ENCODE measurements at regions not wholly inside any gene's neighbourhood (a gene's known extent, or its start where the extent isn't known, plus 50 kb on each side); places are given as distances from the start of the nearest gene placed in this dataset.

DNA sequence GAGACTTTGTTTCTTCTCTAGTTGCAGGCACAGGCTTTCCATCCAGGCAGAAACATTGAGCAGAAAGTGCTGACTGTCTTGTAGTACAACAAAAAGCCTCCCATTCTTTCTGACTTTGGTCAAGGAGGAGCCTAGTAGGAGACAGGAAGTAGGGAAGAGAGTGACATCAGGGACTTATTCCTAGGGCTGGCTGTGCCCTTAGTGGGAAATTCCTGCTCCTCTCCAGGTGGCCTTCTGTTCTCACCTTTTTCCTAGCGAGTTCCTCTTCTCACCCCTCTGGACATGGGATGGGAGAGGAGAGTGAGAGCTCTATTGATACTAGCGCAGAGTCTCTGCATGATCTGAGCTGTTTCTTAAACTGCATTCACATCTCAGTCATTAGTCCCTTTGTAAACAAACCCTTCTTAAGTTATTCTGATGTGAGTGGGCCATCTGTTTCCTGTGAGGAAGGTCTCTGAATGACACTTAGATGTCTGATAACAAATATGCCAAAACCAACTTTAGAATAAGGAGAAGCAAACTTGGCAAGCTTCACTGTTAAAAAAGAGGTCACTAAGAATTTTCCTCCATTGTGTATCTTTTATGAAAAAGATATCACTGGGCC, 455.0 kb downstream of the GJA1 start:
- TF ChIP-seq, protein P1, sequence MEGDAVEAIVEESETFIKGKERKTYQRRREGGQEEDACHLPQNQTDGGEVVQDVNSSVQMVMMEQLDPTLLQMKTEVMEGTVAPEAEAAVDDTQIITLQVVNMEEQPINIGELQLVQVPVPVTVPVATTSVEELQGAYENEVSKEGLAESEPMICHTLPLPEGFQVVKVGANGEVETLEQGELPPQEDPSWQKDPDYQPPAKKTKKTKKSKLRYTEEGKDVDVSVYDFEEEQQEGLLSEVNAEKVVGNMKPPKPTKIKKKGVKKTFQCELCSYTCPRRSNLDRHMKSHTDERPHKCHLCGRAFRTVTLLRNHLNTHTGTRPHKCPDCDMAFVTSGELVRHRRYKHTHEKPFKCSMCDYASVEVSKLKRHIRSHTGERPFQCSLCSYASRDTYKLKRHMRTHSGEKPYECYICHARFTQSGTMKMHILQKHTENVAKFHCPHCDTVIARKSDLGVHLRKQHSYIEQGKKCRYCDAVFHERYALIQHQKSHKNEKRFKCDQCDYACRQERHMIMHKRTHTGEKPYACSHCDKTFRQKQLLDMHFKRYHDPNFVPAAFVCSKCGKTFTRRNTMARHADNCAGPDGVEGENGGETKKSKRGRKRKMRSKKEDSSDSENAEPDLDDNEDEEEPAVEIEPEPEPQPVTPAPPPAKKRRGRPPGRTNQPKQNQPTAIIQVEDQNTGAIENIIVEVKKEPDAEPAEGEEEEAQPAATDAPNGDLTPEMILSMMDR (IDR thresholded peaks at IDR 0.05; ENCODE audit: insufficient read depth, low read length): no peak
- TF ChIP-seq, protein P2, sequence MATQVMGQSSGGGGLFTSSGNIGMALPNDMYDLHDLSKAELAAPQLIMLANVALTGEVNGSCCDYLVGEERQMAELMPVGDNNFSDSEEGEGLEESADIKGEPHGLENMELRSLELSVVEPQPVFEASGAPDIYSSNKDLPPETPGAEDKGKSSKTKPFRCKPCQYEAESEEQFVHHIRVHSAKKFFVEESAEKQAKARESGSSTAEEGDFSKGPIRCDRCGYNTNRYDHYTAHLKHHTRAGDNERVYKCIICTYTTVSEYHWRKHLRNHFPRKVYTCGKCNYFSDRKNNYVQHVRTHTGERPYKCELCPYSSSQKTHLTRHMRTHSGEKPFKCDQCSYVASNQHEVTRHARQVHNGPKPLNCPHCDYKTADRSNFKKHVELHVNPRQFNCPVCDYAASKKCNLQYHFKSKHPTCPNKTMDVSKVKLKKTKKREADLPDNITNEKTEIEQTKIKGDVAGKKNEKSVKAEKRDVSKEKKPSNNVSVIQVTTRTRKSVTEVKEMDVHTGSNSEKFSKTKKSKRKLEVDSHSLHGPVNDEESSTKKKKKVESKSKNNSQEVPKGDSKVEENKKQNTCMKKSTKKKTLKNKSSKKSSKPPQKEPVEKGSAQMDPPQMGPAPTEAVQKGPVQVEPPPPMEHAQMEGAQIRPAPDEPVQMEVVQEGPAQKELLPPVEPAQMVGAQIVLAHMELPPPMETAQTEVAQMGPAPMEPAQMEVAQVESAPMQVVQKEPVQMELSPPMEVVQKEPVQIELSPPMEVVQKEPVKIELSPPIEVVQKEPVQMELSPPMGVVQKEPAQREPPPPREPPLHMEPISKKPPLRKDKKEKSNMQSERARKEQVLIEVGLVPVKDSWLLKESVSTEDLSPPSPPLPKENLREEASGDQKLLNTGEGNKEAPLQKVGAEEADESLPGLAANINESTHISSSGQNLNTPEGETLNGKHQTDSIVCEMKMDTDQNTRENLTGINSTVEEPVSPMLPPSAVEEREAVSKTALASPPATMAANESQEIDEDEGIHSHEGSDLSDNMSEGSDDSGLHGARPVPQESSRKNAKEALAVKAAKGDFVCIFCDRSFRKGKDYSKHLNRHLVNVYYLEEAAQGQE (IDR thresholded peaks at IDR 0.05; ENCODE audit: insufficient replicate concordance, low read depth): no peak
- no peak for TF ChIP-seq SPI1 (IDR thresholded peaks at IDR 0.05; ENCODE audit: borderline replicate concordance, low read depth)
- TF ChIP-seq GABPA (IDR thresholded peaks at IDR 0.05; ENCODE audit: low read depth): no peak
